ENCODE measurements at regions not wholly inside any gene's neighbourhood (a gene's known extent, or its start where the extent isn't known, plus 50 kb on each side); places are given as distances from the start of the nearest gene placed in this dataset.

- TF ChIP-seq, protein P1, sequence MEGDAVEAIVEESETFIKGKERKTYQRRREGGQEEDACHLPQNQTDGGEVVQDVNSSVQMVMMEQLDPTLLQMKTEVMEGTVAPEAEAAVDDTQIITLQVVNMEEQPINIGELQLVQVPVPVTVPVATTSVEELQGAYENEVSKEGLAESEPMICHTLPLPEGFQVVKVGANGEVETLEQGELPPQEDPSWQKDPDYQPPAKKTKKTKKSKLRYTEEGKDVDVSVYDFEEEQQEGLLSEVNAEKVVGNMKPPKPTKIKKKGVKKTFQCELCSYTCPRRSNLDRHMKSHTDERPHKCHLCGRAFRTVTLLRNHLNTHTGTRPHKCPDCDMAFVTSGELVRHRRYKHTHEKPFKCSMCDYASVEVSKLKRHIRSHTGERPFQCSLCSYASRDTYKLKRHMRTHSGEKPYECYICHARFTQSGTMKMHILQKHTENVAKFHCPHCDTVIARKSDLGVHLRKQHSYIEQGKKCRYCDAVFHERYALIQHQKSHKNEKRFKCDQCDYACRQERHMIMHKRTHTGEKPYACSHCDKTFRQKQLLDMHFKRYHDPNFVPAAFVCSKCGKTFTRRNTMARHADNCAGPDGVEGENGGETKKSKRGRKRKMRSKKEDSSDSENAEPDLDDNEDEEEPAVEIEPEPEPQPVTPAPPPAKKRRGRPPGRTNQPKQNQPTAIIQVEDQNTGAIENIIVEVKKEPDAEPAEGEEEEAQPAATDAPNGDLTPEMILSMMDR (IDR thresholded peaks at IDR 0.05): no peak
- H3K4me1 ChIP-seq: no peaks in the 10 kb centered on the region
- 10 to 16% methylated on average over 2 of the region's 2 CpGs for WGBS, 2 donors
- ATAC-seq: no peak
- H3K9me3 ChIP-seq: no peaks in the 10 kb centered on the region
- no peak overlapping the region for H3K27ac ChIP-seq
- no peaks in the 10 kb centered on the region for H3K36me3 ChIP-seq
- FAIRE-seq: no peak
- H3K27me3 ChIP-seq: peaks cover 0 to 4% (median 0%) of the 10 kb centered on the region in 4 donors
- DNase-seq: no peak
- intact Hi-C loops (cut with DNase I): no loop called here
- no peak overlapping the region for H3K4me3 ChIP-seq
Observed at GRCh38 chr15:88745696-88746095, 57.5 kb upstream of the ACAN start.

DNA sequence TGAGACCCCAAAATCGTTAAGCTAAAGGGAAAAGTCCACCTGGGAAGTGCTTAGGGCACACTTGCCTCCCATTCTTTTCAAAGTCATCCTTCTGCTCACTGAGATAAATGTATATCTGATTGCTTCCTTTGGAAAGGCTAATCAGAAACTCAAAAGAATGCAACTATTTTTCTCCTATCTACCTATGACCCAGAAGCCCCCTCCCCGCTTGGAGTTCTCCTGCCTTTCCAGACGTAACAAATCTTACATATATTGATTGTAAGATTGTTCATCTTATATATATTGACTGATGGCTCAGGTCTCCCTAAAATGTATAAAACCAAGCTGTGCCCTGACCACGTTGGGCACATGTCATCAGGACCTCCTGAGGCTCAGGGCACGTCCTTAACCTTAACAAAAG, 56.8 kb upstream of the ACAN start:
- Histone ChIP-seq H3K4me3 (no peak overlapping the region), H3K27me3 (peaks cover 0 to 8% (median 0%) of the 10 kb centered on the region in 4 donors), H3K36me3 (no peaks in the 10 kb centered on the region), H3K27ac (no peak overlapping the region), H3K4me1 (no peaks in the 10 kb centered on the region), H3K9me3 (no peaks in the 10 kb centered on the region)
- ATAC-seq: no peak
- intact Hi-C loops (cut with DNase I): no loop called here
- TF ChIP-seq, protein P1 (IDR thresholded peaks at IDR 0.05): no peak
- DNase-seq: no peak
- 19 to 21% methylated on average over 5 of the region's 5 CpGs for WGBS, 2 donors
- FAIRE-seq: no peak

- Histone ChIP-seq H3K27ac (no peak overlapping the region), H3K9me3 (no peaks in the 10 kb centered on the region), H3K27me3 (peaks cover 0 to 8% (median 0%) of the 10 kb centered on the region in 4 donors), H3K4me1 (no peaks in the 10 kb centered on the region), H3K36me3 (no peaks in the 10 kb centered on the region), H3K4me3 (no peak overlapping the region)
- FAIRE-seq (no peak), ATAC-seq (no peak), DNase-seq (no peak)
- intact Hi-C loops (cut with DNase I): no loop called here
- TF ChIP-seq, protein P1 (IDR thresholded peaks at IDR 0.05): no peak
- 39 to 72% methylated on average over 1 of the region's 1 CpG for WGBS, 2 donors
Observed at GRCh38 chr15:88747111-88747510, 56.1 kb upstream of the ACAN start.

- no peak for DNase-seq
- H3K36me3 ChIP-seq: no peaks in the 10 kb centered on the region
- peaks cover 0 to 8% (median 0%) of the 10 kb centered on the region in 4 donors for H3K27me3 ChIP-seq
- intact Hi-C loops (cut with DNase I): no loop called here
- FAIRE-seq: no peak
- no peak overlapping the region for H3K27ac ChIP-seq
- 66 to 69% methylated on average over 2 of the region's 2 CpGs for WGBS, 2 donors
- no peaks in the 10 kb centered on the region for H3K4me1 ChIP-seq
- TF ChIP-seq, protein P1 (IDR thresholded peaks at IDR 0.05): no peak
- no peaks in the 10 kb centered on the region for H3K9me3 ChIP-seq
- no peak overlapping the region for H3K4me3 ChIP-seq
- ATAC-seq: no peak
Observed at GRCh38 chr15:88747631-88748030, 55.6 kb upstream of the ACAN start.

GRCh38 chr15:88748081-88748480, 55.2 kb upstream of the ACAN start:
- TF ChIP-seq, protein P1 (IDR thresholded peaks at IDR 0.05): no peak
- Histone ChIP-seq H3K4me1 (no peaks in the 10 kb centered on the region), H3K27me3 (peaks cover 0 to 8% (median 0%) of the 10 kb centered on the region in 4 donors), H3K9me3 (no peaks in the 10 kb centered on the region), H3K36me3 (no peaks in the 10 kb centered on the region), H3K4me3 (no peak overlapping the region), H3K27ac (no peak overlapping the region)
- ATAC-seq (no peak), DNase-seq (no peak), FAIRE-seq (no peak)
- intact Hi-C loops (cut with DNase I): no loop called here
- 65 to 73% methylated on average over 3 of the region's 3 CpGs for WGBS, 2 donors

Measured in pancreas (tissue), 10 donors.